ENCODE measurements at regions not wholly inside any gene's neighbourhood (a gene's known extent, or its start where the extent isn't known, plus 50 kb on each side); places are given as distances from the start of the nearest gene placed in this dataset.

- no peak for DNase-seq (ENCODE audit: low spot score)
Measured at GRCh38 chr11:127224276-127224675, 223.7 kb upstream of the KIRREL3 start.

- DNase-seq (ENCODE audit: low spot score), result no peak
Measured at GRCh38 chr11:127223633-127224032, 223.1 kb upstream of the KIRREL3 start.

GRCh38 chr11:127223026-127223425 lies 222.5 kb upstream of the KIRREL3 start:
- DNase-seq (ENCODE audit: low spot score), result no peak

GRCh38 chr11:127219704-127220103 lies 219.1 kb upstream of the KIRREL3 start:
- no peak for DNase-seq (ENCODE audit: low spot score)

GRCh38 chr11:127218275-127218608 lies 217.7 kb upstream of the KIRREL3 start:
- DNase-seq (ENCODE audit: low spot score), result no peak

- no peak for DNase-seq (ENCODE audit: low spot score)
Measured at GRCh38 chr11:127217452-127218274, 217.1 kb upstream of the KIRREL3 start.

- DNase-seq (ENCODE audit: low spot score), result no peak
Measured at GRCh38 chr11:127205688-127206217, 205.2 kb upstream of the KIRREL3 start.

- DNase-seq (ENCODE audit: low spot score), result no peak
Measured at GRCh38 chr11:127203490-127203889, 202.9 kb upstream of the KIRREL3 start.

- no peak for DNase-seq (ENCODE audit: low spot score)
Measured at GRCh38 chr11:127202105-127202504, 201.5 kb upstream of the KIRREL3 start.

- DNase-seq (ENCODE audit: low spot score), result no peak
Measured at GRCh38 chr11:127199306-127199801, 198.8 kb upstream of the KIRREL3 start.

GRCh38 chr11:127195501-127196120 lies 195.0 kb upstream of the KIRREL3 start:
- DNase-seq (ENCODE audit: low spot score), result no peak

GRCh38 chr11:127194521-127194920 lies 194.0 kb upstream of the KIRREL3 start:
- DNase-seq (ENCODE audit: low spot score), result no peak

GRCh38 chr11:127193950-127194349 lies 193.4 kb upstream of the KIRREL3 start:
- DNase-seq (ENCODE audit: low spot score), result no peak

GRCh38 chr11:127191689-127192088 lies 191.1 kb upstream of the KIRREL3 start:
- DNase-seq (ENCODE audit: low spot score), result no peak

GRCh38 chr11:127191261-127191660 lies 190.7 kb upstream of the KIRREL3 start:
- no peak for DNase-seq (ENCODE audit: low spot score)

GRCh38 chr11:127182586-127183203 lies 182.1 kb upstream of the KIRREL3 start:
- no peak for DNase-seq (ENCODE audit: low spot score)

GRCh38 chr11:127157225-127157624 lies 156.7 kb upstream of the KIRREL3 start:
- DNase-seq (ENCODE audit: low spot score), result no peak

- DNase-seq (ENCODE audit: low spot score), result no peak
Measured at GRCh38 chr11:127149410-127149809, 148.8 kb upstream of the KIRREL3 start.

- DNase-seq (ENCODE audit: low spot score), result no peak
Measured at GRCh38 chr11:127143251-127143650, 142.7 kb upstream of the KIRREL3 start.

- DNase-seq (ENCODE audit: low spot score), result no peak
Measured at GRCh38 chr11:127138613-127139012, 138.0 kb upstream of the KIRREL3 start.

GRCh38 chr11:127137771-127138280 lies 137.3 kb upstream of the KIRREL3 start:
- DNase-seq (ENCODE audit: low spot score), result no peak

GRCh38 chr11:127136438-127136837 lies 135.9 kb upstream of the KIRREL3 start:
- no peak for DNase-seq (ENCODE audit: low spot score)

GRCh38 chr11:127135256-127135655 lies 134.7 kb upstream of the KIRREL3 start:
- DNase-seq (ENCODE audit: low spot score), result no peak

Data from cerebellar cortex (tissue), 1 donor.